ENCODE measurements at regions not wholly inside any gene's neighbourhood (a gene's known extent, or its start where the extent isn't known, plus 50 kb on each side); places are given as distances from the start of the nearest gene placed in this dataset.

DNA sequence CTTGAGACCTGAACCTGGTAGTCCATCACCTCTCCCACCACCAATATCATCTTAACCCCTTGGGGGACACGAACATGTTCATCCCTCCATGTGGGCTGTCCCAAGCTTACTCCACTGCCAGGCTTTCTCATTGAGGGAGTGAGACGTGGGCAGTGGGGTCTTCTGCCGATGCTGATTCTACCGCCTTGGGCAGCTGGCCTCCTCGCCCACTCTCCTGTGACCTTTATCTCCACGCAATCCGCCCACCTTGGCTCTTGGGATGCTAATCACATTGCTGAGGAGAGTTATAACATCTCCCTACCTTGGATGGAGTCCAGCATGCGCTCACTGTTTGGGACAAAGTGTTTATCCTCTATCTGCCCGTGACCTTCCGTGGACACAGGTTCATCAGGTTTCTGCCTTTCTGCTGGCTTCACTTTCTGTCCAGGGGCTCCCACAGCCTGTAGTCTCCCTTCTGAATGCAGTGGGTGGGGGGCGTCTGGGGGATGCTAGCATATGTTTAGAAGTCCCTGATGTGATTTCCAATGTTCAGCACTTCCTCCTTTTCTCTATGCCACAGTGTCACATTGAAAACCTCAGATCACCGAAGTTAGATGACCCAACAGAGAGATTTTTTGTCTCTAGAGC, 53.2 kb upstream of the ESRRB start:
- TF ChIP-seq, protein P1, sequence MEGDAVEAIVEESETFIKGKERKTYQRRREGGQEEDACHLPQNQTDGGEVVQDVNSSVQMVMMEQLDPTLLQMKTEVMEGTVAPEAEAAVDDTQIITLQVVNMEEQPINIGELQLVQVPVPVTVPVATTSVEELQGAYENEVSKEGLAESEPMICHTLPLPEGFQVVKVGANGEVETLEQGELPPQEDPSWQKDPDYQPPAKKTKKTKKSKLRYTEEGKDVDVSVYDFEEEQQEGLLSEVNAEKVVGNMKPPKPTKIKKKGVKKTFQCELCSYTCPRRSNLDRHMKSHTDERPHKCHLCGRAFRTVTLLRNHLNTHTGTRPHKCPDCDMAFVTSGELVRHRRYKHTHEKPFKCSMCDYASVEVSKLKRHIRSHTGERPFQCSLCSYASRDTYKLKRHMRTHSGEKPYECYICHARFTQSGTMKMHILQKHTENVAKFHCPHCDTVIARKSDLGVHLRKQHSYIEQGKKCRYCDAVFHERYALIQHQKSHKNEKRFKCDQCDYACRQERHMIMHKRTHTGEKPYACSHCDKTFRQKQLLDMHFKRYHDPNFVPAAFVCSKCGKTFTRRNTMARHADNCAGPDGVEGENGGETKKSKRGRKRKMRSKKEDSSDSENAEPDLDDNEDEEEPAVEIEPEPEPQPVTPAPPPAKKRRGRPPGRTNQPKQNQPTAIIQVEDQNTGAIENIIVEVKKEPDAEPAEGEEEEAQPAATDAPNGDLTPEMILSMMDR (IDR thresholded peaks at IDR 0.05; ENCODE audit: borderline replicate concordance): no peak
- Histone ChIP-seq H3K4me3 (no peak overlapping the region), H3K4me1 (peaks cover 17% of the 10 kb centered on the region), H3K9me3 (replicated peaks) (no peaks in the 10 kb centered on the region), H3K27ac (replicated peaks) (no peak overlapping the region), H3K36me3 (no peaks in the 10 kb centered on the region), H3K27me3 (ENCODE audit: low read depth) (no peaks in the 10 kb centered on the region)
- DNase-seq: no peak
- intact Hi-C loops (cut with micrococcal nuclease): no loop called here

DNA sequence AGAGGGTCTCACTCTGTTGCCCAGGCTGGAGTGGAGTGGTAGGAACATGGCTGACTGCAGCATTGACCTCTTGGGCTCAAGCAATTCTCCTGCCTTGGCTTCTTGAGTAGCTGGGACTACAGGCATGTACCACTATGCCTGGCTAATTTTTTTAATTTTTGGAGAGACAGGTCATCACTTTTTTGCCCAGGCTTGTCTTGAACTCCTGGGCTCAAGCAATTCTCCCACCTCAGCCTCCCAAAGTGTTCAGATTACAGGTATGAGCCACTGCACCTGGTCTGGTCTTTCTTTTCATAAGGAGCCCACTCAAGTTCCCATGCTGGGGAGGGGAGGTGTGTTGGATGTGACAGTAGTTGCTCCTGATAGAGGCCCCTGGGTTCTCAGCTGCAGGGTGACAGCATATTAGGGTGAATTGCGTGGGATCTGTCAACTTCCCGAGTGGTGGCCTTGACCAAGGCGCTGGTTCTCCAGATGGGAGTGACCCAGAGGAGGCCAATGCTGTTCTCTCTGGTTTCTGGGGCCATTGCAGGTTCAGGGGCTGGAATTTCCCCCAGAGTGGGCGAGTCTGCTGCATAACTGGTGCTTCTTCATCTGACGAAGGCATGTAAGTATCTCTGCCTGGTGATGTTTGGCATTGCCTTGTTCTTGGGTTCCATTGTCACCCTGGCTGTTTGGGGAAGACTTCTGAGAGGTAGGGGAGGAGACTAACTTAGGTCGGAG, 52.4 kb upstream of the ESRRB start:
- no peak for DNase-seq
- Histone ChIP-seq H3K4me1 (peaks cover 21% of the 10 kb centered on the region), H3K4me3 (no peak overlapping the region), H3K27me3 (ENCODE audit: low read depth) (no peaks in the 10 kb centered on the region), H3K27ac (replicated peaks) (no peak overlapping the region), H3K36me3 (no peaks in the 10 kb centered on the region), H3K9me3 (replicated peaks) (no peaks in the 10 kb centered on the region)
- intact Hi-C loops (cut with micrococcal nuclease): no loop called here
- TF ChIP-seq, protein P1 (IDR thresholded peaks at IDR 0.05; ENCODE audit: borderline replicate concordance): no peak

DNA sequence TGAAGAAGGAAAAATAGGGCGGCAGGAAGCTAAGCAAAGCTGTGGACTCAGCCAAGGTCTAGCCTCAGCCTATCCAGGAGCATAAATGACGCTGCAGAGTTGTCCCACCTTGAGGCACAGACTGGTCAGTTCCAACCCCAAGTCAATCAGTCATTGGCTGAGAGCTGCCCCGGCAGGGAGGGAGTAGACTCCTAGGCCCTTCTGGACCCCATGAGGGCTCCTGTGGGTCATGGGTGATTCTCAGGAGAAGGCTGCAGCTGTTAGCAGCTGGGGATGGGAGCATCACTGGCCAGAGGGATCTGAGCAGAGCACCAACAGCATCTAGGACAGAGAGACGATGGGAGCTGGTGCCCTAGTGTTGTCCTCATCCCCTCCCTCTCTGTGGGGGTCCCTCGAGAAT, 51.8 kb upstream of the ESRRB start:
- TF ChIP-seq, protein P1 (IDR thresholded peaks at IDR 0.05; ENCODE audit: borderline replicate concordance): no peak

More for the DNA sequence above, 51.8 kb upstream of the ESRRB start:
- H3K9me3 ChIP-seq (replicated peaks): no peaks in the 10 kb centered on the region
- intact Hi-C loops (cut with micrococcal nuclease): no loop called here
- no peak overlapping the region for H3K27ac ChIP-seq (replicated peaks)
- no peak overlapping the region for H3K4me3 ChIP-seq
- peaks cover 3% of the 10 kb centered on the region for H3K27me3 ChIP-seq (ENCODE audit: low read depth)
- DNase-seq: no peak
- peaks cover 28% of the 10 kb centered on the region for H3K4me1 ChIP-seq
- H3K36me3 ChIP-seq: no peaks in the 10 kb centered on the region

All from left ventricle myocardium inferior (tissue), 1 donor.